ENCODE measurements at regions not wholly inside any gene's neighbourhood (a gene's known extent, or its start where the extent isn't known, plus 50 kb on each side); places are given as distances from the start of the nearest gene placed in this dataset.

GRCh38 chr3:70546679-70547078, 234.2 kb upstream of the MDFIC2 start:
- 100% methylated on average over 1 of the region's 4 CpGs for WGBS (ENCODE audit: insufficient coverage)
- H3K9me3 ChIP-seq (ENCODE audit: control insufficient read depth, insufficient read depth, low read length) = peaks cover 2% of the 10 kb centered on the region
- DNase-seq (ENCODE audit: low read depth in 4 of 6, low spot score in 6 of 6) = no peak
- H3K27me3 ChIP-seq (ENCODE audit: control insufficient read depth, insufficient read depth, low read length) = no peaks in the 10 kb centered on the region
- no peaks in the 10 kb centered on the region for H3K36me3 ChIP-seq (ENCODE audit: control insufficient read depth, insufficient read depth, low read length)
- no peak overlapping the region for H3K27ac ChIP-seq (ENCODE audit: low read depth, low read length)
- no peak overlapping the region for H3K4me3 ChIP-seq (ENCODE audit: low read depth, low read length)
- H3K4me1 ChIP-seq (ENCODE audit: control insufficient read depth, insufficient read depth, low read length) = no peaks in the 10 kb centered on the region

GRCh38 chr3:70543493-70543892, 231.1 kb upstream of the MDFIC2 start:
- no peak for DNase-seq (ENCODE audit: low read depth in 4 of 6, low spot score in 6 of 6)
- 94% methylated on average over 2 of the region's 2 CpGs for WGBS (ENCODE audit: insufficient coverage)

GRCh38 chr3:70539908-70540307, 227.5 kb upstream of the MDFIC2 start:
- no peaks in the 10 kb centered on the region for H3K4me1 ChIP-seq (ENCODE audit: control insufficient read depth, insufficient read depth, low read length)
- no peaks in the 10 kb centered on the region for H3K36me3 ChIP-seq (ENCODE audit: control insufficient read depth, insufficient read depth, low read length)
- H3K27ac ChIP-seq (ENCODE audit: low read depth, low read length) = no peak overlapping the region
- no peaks in the 10 kb centered on the region for H3K9me3 ChIP-seq (ENCODE audit: control insufficient read depth, insufficient read depth, low read length)
- 100% methylated on average over 1 of the region's 2 CpGs for WGBS (ENCODE audit: insufficient coverage)
- H3K4me3 ChIP-seq (ENCODE audit: low read depth, low read length) = no peak overlapping the region
- DNase-seq (ENCODE audit: low read depth in 4 of 6, low spot score in 6 of 6) = no peak
- H3K27me3 ChIP-seq (ENCODE audit: control insufficient read depth, insufficient read depth, low read length) = no peaks in the 10 kb centered on the region

More at GRCh38 chr3:70543493-70543892, 231.1 kb upstream of the MDFIC2 start:
- no peaks in the 10 kb centered on the region for H3K36me3 ChIP-seq (ENCODE audit: control insufficient read depth, insufficient read depth, low read length)
- no peak overlapping the region for H3K27ac ChIP-seq (ENCODE audit: low read depth, low read length)
- H3K4me3 ChIP-seq (ENCODE audit: low read depth, low read length) = no peak overlapping the region
- H3K27me3 ChIP-seq (ENCODE audit: control insufficient read depth, insufficient read depth, low read length) = no peaks in the 10 kb centered on the region
- H3K4me1 ChIP-seq (ENCODE audit: control insufficient read depth, insufficient read depth, low read length) = no peaks in the 10 kb centered on the region
- no peaks in the 10 kb centered on the region for H3K9me3 ChIP-seq (ENCODE audit: control insufficient read depth, insufficient read depth, low read length)

GRCh38 chr3:70532806-70533205, 220.4 kb upstream of the MDFIC2 start:
- Histone ChIP-seq H3K9me3 (ENCODE audit: control insufficient read depth, insufficient read depth, low read length) (no peaks in the 10 kb centered on the region), H3K27me3 (ENCODE audit: control insufficient read depth, insufficient read depth, low read length) (peaks cover 2% of the 10 kb centered on the region), H3K4me3 (ENCODE audit: low read depth, low read length) (no peak overlapping the region), H3K4me1 (ENCODE audit: control insufficient read depth, insufficient read depth, low read length) (no peaks in the 10 kb centered on the region), H3K27ac (ENCODE audit: low read depth, low read length) (no peak overlapping the region), H3K36me3 (ENCODE audit: control insufficient read depth, insufficient read depth, low read length) (no peaks in the 10 kb centered on the region)
- no peak for DNase-seq (ENCODE audit: low read depth in 4 of 6, low spot score in 6 of 6)
- WGBS (ENCODE audit: insufficient coverage) = no CpG with 5 or more reads among the region's 2 CpGs

GRCh38 chr3:70531838-70532489, 219.5 kb upstream of the MDFIC2 start:
- Histone ChIP-seq H3K9me3 (ENCODE audit: control insufficient read depth, insufficient read depth, low read length) (no peaks in the 10 kb centered on the region), H3K4me1 (ENCODE audit: control insufficient read depth, insufficient read depth, low read length) (no peaks in the 10 kb centered on the region), H3K4me3 (ENCODE audit: low read depth, low read length) (no peak overlapping the region), H3K36me3 (ENCODE audit: control insufficient read depth, insufficient read depth, low read length) (no peaks in the 10 kb centered on the region), H3K27ac (ENCODE audit: low read depth, low read length) (no peak overlapping the region), H3K27me3 (ENCODE audit: control insufficient read depth, insufficient read depth, low read length) (peaks cover 2% of the 10 kb centered on the region)
- DNase-seq (ENCODE audit: low read depth in 4 of 6, low spot score in 6 of 6) = peak in 1 of 6 donors; percentile 33
- WGBS (ENCODE audit: insufficient coverage) = 90% methylated on average over 7 of the region's 10 CpGs

GRCh38 chr3:70531063-70531657, 218.7 kb upstream of the MDFIC2 start:
- Histone ChIP-seq H3K4me1 (ENCODE audit: control insufficient read depth, insufficient read depth, low read length) (no peaks in the 10 kb centered on the region), H3K36me3 (ENCODE audit: control insufficient read depth, insufficient read depth, low read length) (no peaks in the 10 kb centered on the region), H3K9me3 (ENCODE audit: control insufficient read depth, insufficient read depth, low read length) (no peaks in the 10 kb centered on the region), H3K27me3 (ENCODE audit: control insufficient read depth, insufficient read depth, low read length) (peaks cover 2% of the 10 kb centered on the region), H3K27ac (ENCODE audit: low read depth, low read length) (no peak overlapping the region), H3K4me3 (ENCODE audit: low read depth, low read length) (no peak overlapping the region)
- DNase-seq (ENCODE audit: low read depth in 4 of 6, low spot score in 6 of 6) = peak in 5 of 6 donors; percentile 26 to 88 (median 32)
- WGBS (ENCODE audit: insufficient coverage) = no CpG with 5 or more reads among the region's 4 CpGs

- no peaks in the 10 kb centered on the region for H3K9me3 ChIP-seq (ENCODE audit: control insufficient read depth, insufficient read depth, low read length)
- H3K4me3 ChIP-seq (ENCODE audit: low read depth, low read length) = no peak overlapping the region
- H3K27ac ChIP-seq (ENCODE audit: low read depth, low read length) = no peak overlapping the region
- no peaks in the 10 kb centered on the region for H3K36me3 ChIP-seq (ENCODE audit: control insufficient read depth, insufficient read depth, low read length)
- DNase-seq (ENCODE audit: low read depth in 4 of 6, low spot score in 6 of 6) = no peak
- H3K4me1 ChIP-seq (ENCODE audit: control insufficient read depth, insufficient read depth, low read length) = no peaks in the 10 kb centered on the region
- no CpG with 5 or more reads among the region's 4 CpGs for WGBS (ENCODE audit: insufficient coverage)
- H3K27me3 ChIP-seq (ENCODE audit: control insufficient read depth, insufficient read depth, low read length) = peaks cover 2% of the 10 kb centered on the region
Measured at GRCh38 chr3:70530626-70531025, 218.2 kb upstream of the MDFIC2 start.

- no peak overlapping the region for H3K4me3 ChIP-seq (ENCODE audit: low read depth, low read length)
- H3K4me1 ChIP-seq (ENCODE audit: control insufficient read depth, insufficient read depth, low read length) = no peaks in the 10 kb centered on the region
- WGBS (ENCODE audit: insufficient coverage) = 50% methylated on average over 1 of the region's 8 CpGs
- peaks cover 2% of the 10 kb centered on the region for H3K27me3 ChIP-seq (ENCODE audit: control insufficient read depth, insufficient read depth, low read length)
- DNase-seq (ENCODE audit: low read depth in 4 of 6, low spot score in 6 of 6) = peak in 1 of 6 donors; percentile 14
- no peaks in the 10 kb centered on the region for H3K9me3 ChIP-seq (ENCODE audit: control insufficient read depth, insufficient read depth, low read length)
- H3K27ac ChIP-seq (ENCODE audit: low read depth, low read length) = no peak overlapping the region
- H3K36me3 ChIP-seq (ENCODE audit: control insufficient read depth, insufficient read depth, low read length) = no peaks in the 10 kb centered on the region
Measured at GRCh38 chr3:70527026-70527425, 214.6 kb upstream of the MDFIC2 start.

GRCh38 chr3:70519913-70520659, 207.6 kb upstream of the MDFIC2 start:
- DNase-seq (ENCODE audit: low read depth in 4 of 6, low spot score in 6 of 6) = peak in 1 of 6 donors; percentile 16
- H3K4me3 ChIP-seq (ENCODE audit: low read depth, low read length) = no peak overlapping the region
- no peaks in the 10 kb centered on the region for H3K36me3 ChIP-seq (ENCODE audit: control insufficient read depth, insufficient read depth, low read length)
- 17% methylated on average over 1 of the region's 3 CpGs for WGBS (ENCODE audit: insufficient coverage)
- H3K4me1 ChIP-seq (ENCODE audit: control insufficient read depth, insufficient read depth, low read length) = no peaks in the 10 kb centered on the region
- H3K27ac ChIP-seq (ENCODE audit: low read depth, low read length) = no peak overlapping the region
- H3K9me3 ChIP-seq (ENCODE audit: control insufficient read depth, insufficient read depth, low read length) = no peaks in the 10 kb centered on the region
- H3K27me3 ChIP-seq (ENCODE audit: control insufficient read depth, insufficient read depth, low read length) = no peaks in the 10 kb centered on the region

Measured in spinal cord (tissue), 9 donors.